Nephron (organoid): ENCODE measurements at regions not wholly inside any gene's neighbourhood (a gene's known extent, or its start where the extent isn't known, plus 50 kb on each side); places are given as distances from the start of the nearest gene placed in this dataset.

Experiments used
- H3K27ac Mint-ChIP-seq, 3 experiments: 2 replicates each; pipeline ENCODE4 v1.8.0; 2020; ENCODE audit warnings: mixed read lengths in 3 of 3, mild to moderate bottlenecking in 2 of 3, moderate library complexity in 1 of 3
- H3K27me3 Mint-ChIP-seq: 2 replicates; pipeline ENCODE4 v1.8.0; 2021; ENCODE audit warnings: low read depth, mild to moderate bottlenecking, moderate library complexity, mixed read lengths
- H3K36me3 Mint-ChIP-seq: 2 replicates; pipeline ENCODE4 v1.8.0; 2020; ENCODE audit warnings: low read depth, mixed read lengths
- H3K4me1 Mint-ChIP-seq: 2 replicates; pipeline ENCODE4 v1.8.0; 2020; ENCODE audit warnings: mixed read lengths
- H3K4me3 Mint-ChIP-seq, 3 experiments: 2 replicates each; pipeline ENCODE4 v1.8.0; 2020; ENCODE audit warnings: mild to moderate bottlenecking in 3 of 3, mixed read lengths in 3 of 3, moderate library complexity in 2 of 3
- H3K9me3 Mint-ChIP-seq: 2 replicates; pipeline ENCODE4 v1.8.0; 2020; ENCODE audit warnings: mixed read lengths
- CTCF ChIP-seq, 3 experiments: fragments of 200-600 bp; sonication (generic); IDR thresholded peaks; one replicate each; pipeline ENCODE4 v1.5.0; 2021; ENCODE audit warnings: antibody characterized with exemption in 3 of 3; ENCODE audit not compliant: unreplicated experiment in 3 of 3

- no peaks in the 10 kb centered on the region for H3K27me3 Mint-ChIP-seq
- H3K4me3 Mint-ChIP-seq, result no peak overlapping the region
- TF ChIP-seq CTCF (IDR thresholded peaks at IDR 0.05; ENCODE audit: unreplicated experiment in 3 of 3), result no peak
- H3K27ac Mint-ChIP-seq, result no peak overlapping the region
- H3K9me3 Mint-ChIP-seq, result no peaks in the 10 kb centered on the region
- H3K36me3 Mint-ChIP-seq, result no peaks in the 10 kb centered on the region
- no peaks in the 10 kb centered on the region for H3K4me1 Mint-ChIP-seq
These were observed 183.7 kb upstream of the DNAJC19 start for GRCh38 chr3:181173227-181173626.

GRCh38 chr3:181134873-181135272 is 145.3 kb upstream of the DNAJC19 start:
- H3K4me3 Mint-ChIP-seq, result no peak overlapping the region
- H3K36me3 Mint-ChIP-seq, result no peaks in the 10 kb centered on the region
- H3K9me3 Mint-ChIP-seq, result no peaks in the 10 kb centered on the region
- no peak overlapping the region for H3K27ac Mint-ChIP-seq
- no peak for TF ChIP-seq CTCF (IDR thresholded peaks at IDR 0.05; ENCODE audit: unreplicated experiment in 3 of 3)
- no peaks in the 10 kb centered on the region for H3K27me3 Mint-ChIP-seq
- no peaks in the 10 kb centered on the region for H3K4me1 Mint-ChIP-seq

DNA sequence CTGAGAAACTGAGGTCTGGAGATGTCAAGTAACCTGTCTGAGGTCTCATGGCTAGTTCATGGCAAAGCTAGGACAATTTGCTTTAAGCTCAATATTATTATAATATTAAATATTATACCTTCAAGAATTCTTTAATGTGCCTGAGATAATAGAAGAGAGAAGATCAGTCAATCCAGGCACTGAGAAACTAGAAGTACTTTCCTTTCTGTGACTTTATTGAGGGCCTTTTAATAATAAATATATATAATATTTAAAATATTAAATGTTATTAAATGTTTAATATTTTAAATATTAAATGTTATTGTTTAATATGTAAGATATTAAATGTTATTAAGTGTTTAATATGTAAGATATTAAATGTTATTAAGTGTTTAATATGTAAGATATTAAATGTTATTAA is 144.3 kb upstream of the DNAJC19 start:
- Mint-ChIP-seq H3K36me3 (no peaks in the 10 kb centered on the region), H3K27ac (no peak overlapping the region), H3K4me3 (no peak overlapping the region), H3K9me3 (no peaks in the 10 kb centered on the region), H3K27me3 (no peaks in the 10 kb centered on the region), H3K4me1 (no peaks in the 10 kb centered on the region)
- TF ChIP-seq CTCF (IDR thresholded peaks at IDR 0.05; ENCODE audit: unreplicated experiment in 3 of 3), result no peak

DNA sequence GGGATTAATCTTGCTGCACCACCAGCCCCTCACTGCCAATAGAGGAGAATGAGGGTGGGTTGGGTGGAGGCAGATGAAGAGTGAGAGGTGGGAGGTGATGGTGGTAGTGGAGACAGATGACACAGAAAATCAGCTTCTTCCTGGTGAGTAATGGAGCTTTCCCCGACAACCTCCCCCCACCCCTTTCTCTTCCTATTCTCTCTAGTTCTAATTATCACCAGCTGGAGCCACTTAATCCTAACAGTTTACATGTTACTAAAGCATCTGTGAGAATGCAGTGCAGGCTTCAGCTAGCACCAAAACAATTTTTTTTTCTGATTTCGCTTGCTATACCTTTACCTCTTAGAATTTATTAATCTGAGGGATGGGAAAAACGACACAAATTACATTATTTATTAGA is 116.1 kb upstream of the DNAJC19 start:
- TF ChIP-seq CTCF (IDR thresholded peaks at IDR 0.05; ENCODE audit: unreplicated experiment in 3 of 3), result no peak
- Mint-ChIP-seq H3K36me3 (no peaks in the 10 kb centered on the region), H3K4me1 (no peaks in the 10 kb centered on the region), H3K27me3 (no peaks in the 10 kb centered on the region), H3K4me3 (no peak overlapping the region), H3K27ac (no peak overlapping the region), H3K9me3 (peaks cover 4% of the 10 kb centered on the region)

DNA sequence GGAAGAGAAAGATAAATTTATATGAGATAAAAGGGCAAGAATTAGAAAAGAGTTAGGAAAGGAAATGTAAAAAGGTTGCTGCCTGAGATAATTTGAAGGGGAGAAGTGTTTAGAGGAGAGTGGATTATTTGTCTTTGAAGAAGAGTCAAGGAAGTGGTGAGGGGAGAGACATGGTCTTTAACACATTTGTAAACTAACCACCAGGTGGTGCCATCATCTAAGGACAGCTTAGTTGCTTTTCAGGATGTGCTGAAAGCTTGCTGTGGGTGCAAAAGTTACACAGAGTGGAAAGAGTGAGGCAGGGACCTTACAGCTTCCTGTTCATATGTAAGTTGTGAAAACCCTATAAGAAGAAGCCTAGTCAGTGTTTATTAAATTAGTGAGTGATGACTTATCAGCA is 114.1 kb upstream of the DNAJC19 start:
- H3K27ac Mint-ChIP-seq, result no peak overlapping the region
- no peaks in the 10 kb centered on the region for H3K27me3 Mint-ChIP-seq
- no peak overlapping the region for H3K4me3 Mint-ChIP-seq
- TF ChIP-seq CTCF (IDR thresholded peaks at IDR 0.05; ENCODE audit: unreplicated experiment in 3 of 3), result no peak
- H3K4me1 Mint-ChIP-seq, result no peaks in the 10 kb centered on the region
- H3K9me3 Mint-ChIP-seq, result peaks cover 4% of the 10 kb centered on the region
- no peaks in the 10 kb centered on the region for H3K36me3 Mint-ChIP-seq

DNA sequence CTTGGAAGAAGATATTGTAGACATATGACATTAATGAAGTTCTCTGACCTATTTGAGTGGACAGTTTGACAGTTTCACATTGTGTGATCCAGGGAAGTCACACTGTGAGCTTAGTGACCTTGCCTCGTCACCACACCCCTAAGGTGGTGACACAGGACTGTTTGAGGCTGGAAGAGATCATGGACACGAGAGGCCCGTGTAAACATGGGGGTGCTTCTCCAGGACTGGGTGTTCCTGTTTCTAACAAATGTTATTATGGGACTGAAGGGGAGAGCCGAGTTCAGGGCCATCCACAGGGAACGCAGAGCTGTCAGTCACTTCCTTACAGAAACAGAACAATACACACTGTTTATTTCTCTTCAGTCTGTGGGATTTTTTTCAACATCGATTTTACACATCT is 96.5 kb upstream of the DNAJC19 start:
- Mint-ChIP-seq H3K4me3 (no peak overlapping the region), H3K4me1 (no peaks in the 10 kb centered on the region), H3K9me3 (peaks cover 2% of the 10 kb centered on the region), H3K27ac (no peak overlapping the region), H3K36me3 (no peaks in the 10 kb centered on the region), H3K27me3 (no peaks in the 10 kb centered on the region)
- no peak for TF ChIP-seq CTCF (IDR thresholded peaks at IDR 0.05; ENCODE audit: unreplicated experiment in 3 of 3)
